DND-41 (cell line): ENCODE measurements at regions not wholly inside any gene's neighbourhood (a gene's known extent, or its start where the extent isn't known, plus 50 kb on each side); places are given as distances from the start of the nearest gene placed in this dataset.

Source experiments
- EZH2 ChIP-seq: IDR thresholded peaks from 3 replicates; pipeline ENCODE4 v1.6.1; 2012; ENCODE audit warnings: borderline replicate concordance, low read depth, mild to moderate bottlenecking, moderate library complexity, low read length, inconsistent platforms; ENCODE audit not compliant: severe bottlenecking
- TF ChIP-seq, protein P1 (sequence below): IDR thresholded peaks from 2 replicates; pipeline ENCODE4 v1.5.1; 2012; ENCODE audit warnings: borderline replicate concordance, low read length, moderate library complexity, mild to moderate bottlenecking; ENCODE audit not compliant: poor library complexity, severe bottlenecking; ENCODE audit errors: extremely low read depth

DNA sequence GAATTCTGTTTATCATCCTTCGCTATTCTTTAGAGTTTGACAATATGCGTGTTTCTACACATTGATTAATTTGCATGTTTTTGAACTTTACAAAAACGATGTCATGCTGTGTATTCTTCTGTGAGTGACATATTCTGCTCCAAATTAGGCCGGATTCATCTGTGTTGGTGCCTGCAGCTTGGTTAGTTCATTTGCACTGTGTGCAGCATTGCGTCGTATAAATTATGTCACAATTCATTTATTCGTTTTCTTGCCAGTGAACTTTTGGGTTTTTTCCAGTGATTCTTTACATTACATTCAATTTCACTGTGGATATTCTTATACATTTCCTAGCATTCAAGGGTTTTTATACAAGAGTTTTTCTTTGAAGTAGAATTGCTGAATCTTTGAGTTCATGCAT, 118.3 kb downstream of the KCNF1 start:
- TF ChIP-seq, protein P1, sequence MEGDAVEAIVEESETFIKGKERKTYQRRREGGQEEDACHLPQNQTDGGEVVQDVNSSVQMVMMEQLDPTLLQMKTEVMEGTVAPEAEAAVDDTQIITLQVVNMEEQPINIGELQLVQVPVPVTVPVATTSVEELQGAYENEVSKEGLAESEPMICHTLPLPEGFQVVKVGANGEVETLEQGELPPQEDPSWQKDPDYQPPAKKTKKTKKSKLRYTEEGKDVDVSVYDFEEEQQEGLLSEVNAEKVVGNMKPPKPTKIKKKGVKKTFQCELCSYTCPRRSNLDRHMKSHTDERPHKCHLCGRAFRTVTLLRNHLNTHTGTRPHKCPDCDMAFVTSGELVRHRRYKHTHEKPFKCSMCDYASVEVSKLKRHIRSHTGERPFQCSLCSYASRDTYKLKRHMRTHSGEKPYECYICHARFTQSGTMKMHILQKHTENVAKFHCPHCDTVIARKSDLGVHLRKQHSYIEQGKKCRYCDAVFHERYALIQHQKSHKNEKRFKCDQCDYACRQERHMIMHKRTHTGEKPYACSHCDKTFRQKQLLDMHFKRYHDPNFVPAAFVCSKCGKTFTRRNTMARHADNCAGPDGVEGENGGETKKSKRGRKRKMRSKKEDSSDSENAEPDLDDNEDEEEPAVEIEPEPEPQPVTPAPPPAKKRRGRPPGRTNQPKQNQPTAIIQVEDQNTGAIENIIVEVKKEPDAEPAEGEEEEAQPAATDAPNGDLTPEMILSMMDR: no peak
- TF ChIP-seq EZH2: no peak
